Lower leg skin (tissue), 3 donors: ENCODE measurements at regions not wholly inside any gene's neighbourhood (a gene's known extent, or its start where the extent isn't known, plus 50 kb on each side); places are given as distances from the start of the nearest gene placed in this dataset.
"Not testable (repeated sequence)": the region's sequence is repeated elsewhere in the genome, so short reads cannot be mapped to it uniquely, and the experiment has no call there.

ENCODE experiments used
- CTCF ChIP-seq, 3 donors: fragments of 450-650 bp; IDR thresholded peaks; one replicate each; pipeline ENCODE4 v1.5.1; 2016; ENCODE audit warnings: antibody characterized with exemption in 3 of 3, mild to moderate bottlenecking in 3 of 3, moderate library complexity in 2 of 3
- POLR2A ChIP-seq, 2 donors: fragments of 450-650 bp; IDR thresholded peaks; one replicate each; pipeline ENCODE4 v1.6.1; 2016 to 2017; ENCODE audit warnings: antibody characterized with exemption in 2 of 2, mild to moderate bottlenecking in 1 of 2, moderate library complexity in 1 of 2

DNA sequence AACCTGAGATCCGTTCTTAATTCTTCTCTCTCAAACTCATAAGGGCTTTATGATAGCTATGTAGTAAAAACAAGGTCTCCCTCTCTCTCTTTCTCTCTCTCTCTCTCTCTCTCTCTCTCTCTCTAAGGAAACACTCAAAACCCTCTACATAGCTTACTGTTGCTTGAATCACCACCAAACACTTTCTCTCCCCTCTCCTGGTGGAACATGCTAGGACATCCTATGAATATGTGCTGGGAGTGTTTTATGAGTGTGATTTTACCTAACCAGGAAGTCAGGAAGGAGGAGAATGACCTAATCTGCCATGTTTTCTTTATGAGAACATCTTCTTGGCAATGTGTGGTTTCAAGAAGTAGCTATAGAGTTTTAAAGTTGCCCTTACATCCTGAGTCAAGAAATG is 844.6 kb downstream of the TTLL7 start:
- not testable (repeated sequence) for TF ChIP-seq CTCF, POLR2A (IDR thresholded peaks at IDR 0.05)
